ENCODE measurements at regions not wholly inside any gene's neighbourhood (a gene's known extent, or its start where the extent isn't known, plus 50 kb on each side); places are given as distances from the start of the nearest gene placed in this dataset.

GRCh38 chr4:85391071-85391470 lies 83.9 kb upstream of the ARHGAP24 start:
- no peak for FAIRE-seq

GRCh38 chr4:85391589-85392410 lies 83.2 kb upstream of the ARHGAP24 start:
- Histone ChIP-seq H3K4me3 (ENCODE audit: low read depth, low read length) (no peak overlapping the region), H3K27me3 (ENCODE audit: control insufficient read depth, insufficient read depth, low read length) (no peaks in the 10 kb centered on the region), H3K36me3 (ENCODE audit: control insufficient read depth, insufficient read depth, low read length) (no peaks in the 10 kb centered on the region)
- FAIRE-seq (no peak), DNase-seq (ENCODE audit: low read depth) (no peak)
- TF ChIP-seq, protein P1, sequence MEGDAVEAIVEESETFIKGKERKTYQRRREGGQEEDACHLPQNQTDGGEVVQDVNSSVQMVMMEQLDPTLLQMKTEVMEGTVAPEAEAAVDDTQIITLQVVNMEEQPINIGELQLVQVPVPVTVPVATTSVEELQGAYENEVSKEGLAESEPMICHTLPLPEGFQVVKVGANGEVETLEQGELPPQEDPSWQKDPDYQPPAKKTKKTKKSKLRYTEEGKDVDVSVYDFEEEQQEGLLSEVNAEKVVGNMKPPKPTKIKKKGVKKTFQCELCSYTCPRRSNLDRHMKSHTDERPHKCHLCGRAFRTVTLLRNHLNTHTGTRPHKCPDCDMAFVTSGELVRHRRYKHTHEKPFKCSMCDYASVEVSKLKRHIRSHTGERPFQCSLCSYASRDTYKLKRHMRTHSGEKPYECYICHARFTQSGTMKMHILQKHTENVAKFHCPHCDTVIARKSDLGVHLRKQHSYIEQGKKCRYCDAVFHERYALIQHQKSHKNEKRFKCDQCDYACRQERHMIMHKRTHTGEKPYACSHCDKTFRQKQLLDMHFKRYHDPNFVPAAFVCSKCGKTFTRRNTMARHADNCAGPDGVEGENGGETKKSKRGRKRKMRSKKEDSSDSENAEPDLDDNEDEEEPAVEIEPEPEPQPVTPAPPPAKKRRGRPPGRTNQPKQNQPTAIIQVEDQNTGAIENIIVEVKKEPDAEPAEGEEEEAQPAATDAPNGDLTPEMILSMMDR (IDR thresholded peaks at IDR 0.05; ENCODE audit: insufficient read depth, low read length, severe bottlenecking), result no peak

More at GRCh38 chr4:85391071-85391470, 83.9 kb upstream of the ARHGAP24 start:
- DNase-seq (ENCODE audit: low read depth), result no peak
- TF ChIP-seq, protein P1 (IDR thresholded peaks at IDR 0.05; ENCODE audit: insufficient read depth, low read length, severe bottlenecking), result no peak
- Histone ChIP-seq H3K36me3 (ENCODE audit: control insufficient read depth, insufficient read depth, low read length) (no peaks in the 10 kb centered on the region), H3K27me3 (ENCODE audit: control insufficient read depth, insufficient read depth, low read length) (no peaks in the 10 kb centered on the region), H3K4me3 (ENCODE audit: low read depth, low read length) (no peak overlapping the region)

GRCh38 chr4:85393201-85393600 lies 81.7 kb upstream of the ARHGAP24 start:
- TF ChIP-seq, protein P1 (IDR thresholded peaks at IDR 0.05; ENCODE audit: insufficient read depth, low read length, severe bottlenecking), result no peak
- H3K4me3 ChIP-seq (ENCODE audit: low read depth, low read length), result no peak overlapping the region
- FAIRE-seq (no peak), DNase-seq (ENCODE audit: low read depth) (no peak)
- no peaks in the 10 kb centered on the region for H3K27me3 ChIP-seq (ENCODE audit: control insufficient read depth, insufficient read depth, low read length)
- H3K36me3 ChIP-seq (ENCODE audit: control insufficient read depth, insufficient read depth, low read length), result no peaks in the 10 kb centered on the region

- FAIRE-seq (no peak), DNase-seq (ENCODE audit: low read depth) (no peak)
- no peak overlapping the region for H3K4me3 ChIP-seq (ENCODE audit: low read depth, low read length)
- no peaks in the 10 kb centered on the region for H3K27me3 ChIP-seq (ENCODE audit: control insufficient read depth, insufficient read depth, low read length)
- no peaks in the 10 kb centered on the region for H3K36me3 ChIP-seq (ENCODE audit: control insufficient read depth, insufficient read depth, low read length)
- TF ChIP-seq, protein P1 (IDR thresholded peaks at IDR 0.05; ENCODE audit: insufficient read depth, low read length, severe bottlenecking), result no peak
Measured at GRCh38 chr4:85398276-85398675, 76.7 kb upstream of the ARHGAP24 start.

GRCh38 chr4:85399270-85399669 lies 75.7 kb upstream of the ARHGAP24 start:
- Histone ChIP-seq H3K4me3 (ENCODE audit: low read depth, low read length) (no peak overlapping the region), H3K27me3 (ENCODE audit: control insufficient read depth, insufficient read depth, low read length) (no peaks in the 10 kb centered on the region), H3K36me3 (ENCODE audit: control insufficient read depth, insufficient read depth, low read length) (no peaks in the 10 kb centered on the region)
- DNase-seq (ENCODE audit: low read depth), result no peak
- FAIRE-seq, result no peak
- TF ChIP-seq, protein P1 (IDR thresholded peaks at IDR 0.05; ENCODE audit: insufficient read depth, low read length, severe bottlenecking), result no peak

All from bronchial epithelial cell (primary cell).